Erythroblast (primary cell): ENCODE measurements at regions not wholly inside any gene's neighbourhood (a gene's known extent, or its start where the extent isn't known, plus 50 kb on each side); places are given as distances from the start of the nearest gene placed in this dataset.

Experiments
- GATA1 ChIP-seq: IDR thresholded peaks from 2 replicates; pipeline ENCODE4 v1.6.1; 2011; ENCODE audit warnings: low read depth, mild to moderate bottlenecking, control low read depth, low read length, moderate library complexity
- POLR2A ChIP-seq: IDR thresholded peaks from 2 replicates; pipeline ENCODE4 v1.6.1; 2011; ENCODE audit warnings: mild to moderate bottlenecking, low read length

DNA sequence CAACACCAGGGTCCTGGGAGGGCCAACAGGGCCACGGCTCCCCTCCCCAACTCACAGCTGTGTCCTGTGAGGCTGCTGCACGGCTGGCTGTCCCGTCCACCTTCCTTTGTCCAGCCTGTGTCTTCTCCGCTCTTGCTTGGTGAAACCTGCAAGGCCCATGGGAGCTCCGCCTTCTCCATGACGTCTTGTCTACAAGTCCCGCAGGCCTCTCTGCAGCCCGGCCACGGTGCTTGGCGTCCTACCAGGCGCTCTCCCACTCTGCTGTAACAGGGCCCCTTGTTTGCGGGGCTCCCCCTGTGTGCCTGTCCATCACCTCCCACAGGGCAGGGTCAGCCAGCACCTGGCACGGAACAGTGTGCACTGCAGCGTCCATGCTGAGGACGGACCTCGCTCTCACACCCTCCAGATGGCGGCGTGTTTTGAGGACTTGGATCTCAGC is 866.8 kb downstream of the TBC1D22A start:
- TF ChIP-seq POLR2A (no peak), GATA1 (no peak)
